Ascending aorta (tissue), 2 donors: ENCODE measurements at regions not wholly inside any gene's neighbourhood (a gene's known extent, or its start where the extent isn't known, plus 50 kb on each side); places are given as distances from the start of the nearest gene placed in this dataset.

Experiments used
- DNase-seq, 2 donors: peaks; one replicate each; pipeline ENCODE4 v3.0.0-alpha.2; 2019; ENCODE audit warnings: low spot score in 2 of 2
- H3K27ac ChIP-seq, 2 donors: fragments of 200-600 bp; sonication (generic); one replicate each; pipeline ENCODE4 v1.5.1; 2016 to 2017; ENCODE audit warnings: mild to moderate bottlenecking in 1 of 2
- H3K27me3 ChIP-seq: fragments of 200-600 bp; sonication (generic); one replicate; pipeline ENCODE4 v1.5.1; 2017
- H3K36me3 ChIP-seq, 2 donors: fragments of 200-600 bp; sonication (generic); one replicate each; pipeline ENCODE4 v1.5.1; 2016
- H3K4me1 ChIP-seq, 2 donors: fragments of 200-600 bp; sonication (generic); one replicate each; pipeline ENCODE4 v1.5.1; 2016 to 2017; ENCODE audit warnings: mild to moderate bottlenecking in 1 of 2
- H3K4me3 ChIP-seq, 2 donors: fragments of 200-600 bp; sonication (generic); one replicate each; pipeline ENCODE4 v1.5.1; 2016 to 2017; ENCODE audit warnings: mild to moderate bottlenecking in 1 of 2
- H3K9me3 ChIP-seq, 2 donors: fragments of 200-600 bp; sonication (generic); one replicate each; pipeline ENCODE4 v1.5.1; 2016
- intact Hi-C: fragments of 100-400 bp; cut with DNase I; formaldehyde crosslinking; loops from one replicate; pipeline ENCODE4 v1.15.1; 2023
- TF ChIP-seq, protein P1 (sequence below), 3 experiments: fragments of 200-600 bp in 2 of 3; fragments of 450-650 bp in 1 of 3; sonication (generic) in 2 of 3; IDR thresholded peaks; one replicate each; pipeline ENCODE4 v1.5.1; 2016 to 2019; ENCODE audit warnings: antibody characterized with exemption in 3 of 3, mild to moderate bottlenecking in 1 of 3, moderate library complexity in 1 of 3

DNA sequence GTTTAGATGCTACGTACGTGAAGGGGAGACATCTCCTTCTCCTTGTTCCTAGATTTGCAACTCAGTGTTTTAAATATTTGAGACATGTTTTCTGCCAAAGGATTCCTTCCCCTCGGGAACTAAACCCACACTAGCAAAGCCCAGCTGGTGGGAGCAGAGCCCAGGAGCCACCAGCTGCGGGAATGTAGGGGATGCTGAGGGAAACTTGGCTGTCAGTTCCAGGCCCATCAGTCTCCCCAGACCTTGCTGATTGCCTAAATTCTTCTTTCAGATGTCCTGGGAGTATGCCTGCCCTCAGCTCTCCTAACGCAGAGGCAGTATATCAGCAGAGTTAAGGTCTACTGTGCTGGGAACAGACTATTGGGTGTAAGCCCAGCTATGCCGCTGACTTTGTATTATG is 630.0 kb upstream of the TENM3 start:
- H3K4me3 ChIP-seq, result no peak overlapping the region
- no peak overlapping the region for H3K27ac ChIP-seq
- no peaks in the 10 kb centered on the region for H3K9me3 ChIP-seq
- H3K27me3 ChIP-seq, result no peaks in the 10 kb centered on the region
- TF ChIP-seq, protein P1, sequence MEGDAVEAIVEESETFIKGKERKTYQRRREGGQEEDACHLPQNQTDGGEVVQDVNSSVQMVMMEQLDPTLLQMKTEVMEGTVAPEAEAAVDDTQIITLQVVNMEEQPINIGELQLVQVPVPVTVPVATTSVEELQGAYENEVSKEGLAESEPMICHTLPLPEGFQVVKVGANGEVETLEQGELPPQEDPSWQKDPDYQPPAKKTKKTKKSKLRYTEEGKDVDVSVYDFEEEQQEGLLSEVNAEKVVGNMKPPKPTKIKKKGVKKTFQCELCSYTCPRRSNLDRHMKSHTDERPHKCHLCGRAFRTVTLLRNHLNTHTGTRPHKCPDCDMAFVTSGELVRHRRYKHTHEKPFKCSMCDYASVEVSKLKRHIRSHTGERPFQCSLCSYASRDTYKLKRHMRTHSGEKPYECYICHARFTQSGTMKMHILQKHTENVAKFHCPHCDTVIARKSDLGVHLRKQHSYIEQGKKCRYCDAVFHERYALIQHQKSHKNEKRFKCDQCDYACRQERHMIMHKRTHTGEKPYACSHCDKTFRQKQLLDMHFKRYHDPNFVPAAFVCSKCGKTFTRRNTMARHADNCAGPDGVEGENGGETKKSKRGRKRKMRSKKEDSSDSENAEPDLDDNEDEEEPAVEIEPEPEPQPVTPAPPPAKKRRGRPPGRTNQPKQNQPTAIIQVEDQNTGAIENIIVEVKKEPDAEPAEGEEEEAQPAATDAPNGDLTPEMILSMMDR (IDR thresholded peaks at IDR 0.05), result no peak
- H3K4me1 ChIP-seq, result no peaks in the 10 kb centered on the region
- DNase-seq, result no peak
- intact Hi-C loops, result no loop called here
- H3K36me3 ChIP-seq, result no peaks in the 10 kb centered on the region

- Histone ChIP-seq H3K4me3 (no peak overlapping the region), H3K9me3 (no peaks in the 10 kb centered on the region), H3K36me3 (no peaks in the 10 kb centered on the region), H3K4me1 (no peaks in the 10 kb centered on the region), H3K27ac (no peak overlapping the region), H3K27me3 (no peaks in the 10 kb centered on the region)
- no peak for DNase-seq
- intact Hi-C loops, result no loop called here
- TF ChIP-seq, protein P1 (IDR thresholded peaks at IDR 0.05), result no peak
Observed at GRCh38 chr4:181618038-181618618, 625.1 kb upstream of the TENM3 start.

- H3K4me1 ChIP-seq, result no peaks in the 10 kb centered on the region
- H3K4me3 ChIP-seq, result no peak overlapping the region
- DNase-seq, result no peak
- intact Hi-C loops, result no loop called here
- H3K9me3 ChIP-seq, result no peaks in the 10 kb centered on the region
- TF ChIP-seq, protein P1 (IDR thresholded peaks at IDR 0.05), result no peak
- H3K27me3 ChIP-seq, result no peaks in the 10 kb centered on the region
- no peak overlapping the region for H3K27ac ChIP-seq
- H3K36me3 ChIP-seq, result no peaks in the 10 kb centered on the region
Observed at GRCh38 chr4:181618896-181619295, 624.3 kb upstream of the TENM3 start.

GRCh38 chr4:181619651-181620050 is 623.6 kb upstream of the TENM3 start:
- intact Hi-C loops, result no loop called here
- TF ChIP-seq, protein P1 (IDR thresholded peaks at IDR 0.05), result no peak
- Histone ChIP-seq H3K4me1 (no peaks in the 10 kb centered on the region), H3K27ac (no peak overlapping the region), H3K4me3 (no peak overlapping the region), H3K36me3 (no peaks in the 10 kb centered on the region), H3K9me3 (no peaks in the 10 kb centered on the region), H3K27me3 (no peaks in the 10 kb centered on the region)
- no peak for DNase-seq

GRCh38 chr4:181637186-181638105 is 605.8 kb upstream of the TENM3 start:
- Histone ChIP-seq H3K4me3 (no peak overlapping the region), H3K27me3 (no peaks in the 10 kb centered on the region), H3K36me3 (no peaks in the 10 kb centered on the region), H3K9me3 (no peaks in the 10 kb centered on the region), H3K27ac (no peak overlapping the region), H3K4me1 (no peaks in the 10 kb centered on the region)
- intact Hi-C loops, result no loop called here
- DNase-seq, result no peak
- TF ChIP-seq, protein P1 (IDR thresholded peaks at IDR 0.05), result no peak
